ENCODE measurements at regions not wholly inside any gene's neighbourhood (a gene's known extent, or its start where the extent isn't known, plus 50 kb on each side); places are given as distances from the start of the nearest gene placed in this dataset.
"Not testable (repeated sequence)": the region's sequence is repeated elsewhere in the genome, so short reads cannot be mapped to it uniquely, and the experiment has no call there.

GRCh38 chr1:199909137-199909536, 118.4 kb upstream of the NR5A2 start:
- TF ChIP-seq CTCF (IDR thresholded peaks at IDR 0.05; ENCODE audit: unreplicated experiment in 3 of 3): no peak
- H3K4me3 Mint-ChIP-seq: no peak overlapping the region
- peaks cover 6% of the 10 kb centered on the region for H3K9me3 Mint-ChIP-seq
- H3K27me3 Mint-ChIP-seq (ENCODE audit: low read depth): no peaks in the 10 kb centered on the region
- no peak overlapping the region for H3K27ac Mint-ChIP-seq
- peaks cover 5% of the 10 kb centered on the region for H3K4me1 Mint-ChIP-seq
- H3K36me3 Mint-ChIP-seq (ENCODE audit: low read depth): peaks cover 3% of the 10 kb centered on the region

- H3K27me3 Mint-ChIP-seq (ENCODE audit: low read depth): no peaks in the 10 kb centered on the region
- no peak overlapping the region for H3K27ac Mint-ChIP-seq
- TF ChIP-seq CTCF (IDR thresholded peaks at IDR 0.05; ENCODE audit: unreplicated experiment in 3 of 3): no peak
- H3K4me3 Mint-ChIP-seq: no peak overlapping the region
- no peaks in the 10 kb centered on the region for H3K4me1 Mint-ChIP-seq
- no peaks in the 10 kb centered on the region for H3K9me3 Mint-ChIP-seq
- no peaks in the 10 kb centered on the region for H3K36me3 Mint-ChIP-seq (ENCODE audit: low read depth)
Observed at GRCh38 chr1:199913318-199913717, 114.2 kb upstream of the NR5A2 start.

GRCh38 chr1:199914546-199914945, 113.0 kb upstream of the NR5A2 start:
- Mint-ChIP-seq H3K27me3 (ENCODE audit: low read depth) (no peaks in the 10 kb centered on the region), H3K36me3 (ENCODE audit: low read depth) (no peaks in the 10 kb centered on the region), H3K9me3 (no peaks in the 10 kb centered on the region), H3K4me1 (no peaks in the 10 kb centered on the region), H3K27ac (no peak overlapping the region), H3K4me3 (no peak overlapping the region)
- no peak for TF ChIP-seq CTCF (IDR thresholded peaks at IDR 0.05; ENCODE audit: unreplicated experiment in 3 of 3)

- H3K4me1 Mint-ChIP-seq: no peaks in the 10 kb centered on the region
- H3K36me3 Mint-ChIP-seq (ENCODE audit: low read depth): no peaks in the 10 kb centered on the region
- peaks cover 14% of the 10 kb centered on the region for H3K9me3 Mint-ChIP-seq
- no peak overlapping the region for H3K4me3 Mint-ChIP-seq
- H3K27me3 Mint-ChIP-seq (ENCODE audit: low read depth): no peaks in the 10 kb centered on the region
- no peak for TF ChIP-seq CTCF (IDR thresholded peaks at IDR 0.05; ENCODE audit: unreplicated experiment in 3 of 3)
- no peak overlapping the region for H3K27ac Mint-ChIP-seq
Observed at GRCh38 chr1:199918196-199918769, 109.2 kb upstream of the NR5A2 start.

GRCh38 chr1:199920635-199921034, 106.9 kb upstream of the NR5A2 start:
- Mint-ChIP-seq H3K27ac (no peak overlapping the region), H3K4me3 (no peak overlapping the region), H3K9me3 (peaks cover 14% of the 10 kb centered on the region), H3K36me3 (ENCODE audit: low read depth) (no peaks in the 10 kb centered on the region), H3K4me1 (no peaks in the 10 kb centered on the region), H3K27me3 (ENCODE audit: low read depth) (no peaks in the 10 kb centered on the region)
- no peak for TF ChIP-seq CTCF (IDR thresholded peaks at IDR 0.05; ENCODE audit: unreplicated experiment in 3 of 3)

GRCh38 chr1:199929556-199929955, 98.0 kb upstream of the NR5A2 start:
- no peaks in the 10 kb centered on the region for H3K9me3 Mint-ChIP-seq

GRCh38 chr1:199930067-199930466, 97.4 kb upstream of the NR5A2 start:
- not testable (repeated sequence) for H3K4me3 Mint-ChIP-seq; H3K4me1 Mint-ChIP-seq; H3K36me3 Mint-ChIP-seq (ENCODE audit: low read depth); H3K27me3 Mint-ChIP-seq (ENCODE audit: low read depth); H3K27ac Mint-ChIP-seq; H3K9me3 Mint-ChIP-seq

More at GRCh38 chr1:199929556-199929955, 98.0 kb upstream of the NR5A2 start:
- Mint-ChIP-seq H3K4me3 (no peak overlapping the region), H3K36me3 (ENCODE audit: low read depth) (no peaks in the 10 kb centered on the region), H3K27me3 (ENCODE audit: low read depth) (peaks cover 4% of the 10 kb centered on the region), H3K4me1 (no peaks in the 10 kb centered on the region), H3K27ac (no peak overlapping the region)
- TF ChIP-seq CTCF (IDR thresholded peaks at IDR 0.05; ENCODE audit: unreplicated experiment in 3 of 3): no peak
